ENCODE measurements at regions not wholly inside any gene's neighbourhood (a gene's known extent, or its start where the extent isn't known, plus 50 kb on each side); places are given as distances from the start of the nearest gene placed in this dataset.

GRCh38 chr6:145453376-145453775 lies 281.9 kb downstream of the EPM2A start:
- TF ChIP-seq POLR2AphosphoS5 (IDR thresholded peaks at IDR 0.05; ENCODE audit: borderline replicate concordance, low read depth, low read length) = no peak; the same call in 1 of the 2 replicates
- TF ChIP-seq EZH2 (IDR thresholded peaks at IDR 0.05) = no peak
- TF ChIP-seq FOXP2 (optimal IDR thresholded peaks at IDR 0.05; ENCODE audit: control extremely low read depth, extremely low read length, insufficient read depth) = no peak

Measured in SK-N-MC (cell line).